Esophagus muscularis mucosa (tissue), 4 donors: ENCODE measurements at regions not wholly inside any gene's neighbourhood (a gene's known extent, or its start where the extent isn't known, plus 50 kb on each side); places are given as distances from the start of the nearest gene placed in this dataset.

ENCODE experiments used
- DNase-seq: peaks from one replicate; pipeline ENCODE4 v3.0.0-alpha.2; 2017; ENCODE audit errors: extremely low spot score
- H3K27ac ChIP-seq, 4 donors: fragments of 200-600 bp; sonication (generic); replicated peaks in 1 of 4; 1 replicate in 3 of 4; 2 replicates in 1 of 4; pipeline ENCODE4 v1.5.1; 2016 to 2019; ENCODE audit warnings: mild to moderate bottlenecking in 1 of 4
- H3K27me3 ChIP-seq, 4 donors: fragments of 200-600 bp; sonication (generic); one replicate each; pipeline versions ENCODE4 v1.5.1 to v1.6.0; 2016 to 2019
- H3K36me3 ChIP-seq, 4 donors: fragments of 200-600 bp; sonication (generic); one replicate each; pipeline ENCODE4 v1.5.1; 2016 to 2019
- H3K4me1 ChIP-seq, 4 donors: fragments of 200-600 bp; sonication (generic); one replicate each; pipeline ENCODE4 v1.5.1; 2016 to 2019
- H3K4me3 ChIP-seq, 4 donors: fragments of 200-600 bp; sonication (generic); 1 replicate in 2 of 4; 2 replicates in 2 of 4; pipeline ENCODE4 v1.5.1; 2016 to 2019; ENCODE audit warnings: mild to moderate bottlenecking in 4 of 4, moderate library complexity in 1 of 4
- H3K9me3 ChIP-seq, 4 donors: fragments of 200-600 bp; sonication (generic); 1 replicate in 3 of 4; 2 replicates in 1 of 4; pipeline ENCODE4 v1.5.1; 2016 to 2019
- EP300 ChIP-seq: sonication (generic); formaldehyde crosslinking; IDR thresholded peaks from one replicate; pipeline ENCODE4 v1.6.1; 2017; ENCODE audit warnings: antibody characterized with exemption
- POLR2A ChIP-seq: fragments of 450-650 bp; IDR thresholded peaks from one replicate; pipeline ENCODE4 v1.6.1; 2017; ENCODE audit warnings: antibody characterized with exemption, moderate library complexity, mild to moderate bottlenecking, low read depth
- POLR2AphosphoS5 ChIP-seq, 2 donors: sonication (generic); formaldehyde crosslinking; IDR thresholded peaks; one replicate each; pipeline ENCODE4 v1.6.1; 2017; ENCODE audit warnings: antibody characterized with exemption in 2 of 2
- WGBS: methylation state at CpG from one replicate; pipeline ENCODE4 v1.1.5; 2018; 5-methylcytosine and 5-hydroxymethylcytosine counted together
- intact Hi-C: fragments of 100-400 bp; cut with DNase I; formaldehyde crosslinking; loops from one replicate; pipeline ENCODE4 v1.15.1; 2023
- TF ChIP-seq, protein P1 (sequence below), 3 experiments: fragments of 200-600 bp in 2 of 3; fragments of 450-650 bp in 1 of 3; sonication (generic) in 2 of 3; IDR thresholded peaks; one replicate each; pipeline ENCODE4 v1.5.1; 2017 to 2019; ENCODE audit warnings: antibody characterized with exemption in 3 of 3, mild to moderate bottlenecking in 2 of 3, moderate library complexity in 1 of 3

DNA sequence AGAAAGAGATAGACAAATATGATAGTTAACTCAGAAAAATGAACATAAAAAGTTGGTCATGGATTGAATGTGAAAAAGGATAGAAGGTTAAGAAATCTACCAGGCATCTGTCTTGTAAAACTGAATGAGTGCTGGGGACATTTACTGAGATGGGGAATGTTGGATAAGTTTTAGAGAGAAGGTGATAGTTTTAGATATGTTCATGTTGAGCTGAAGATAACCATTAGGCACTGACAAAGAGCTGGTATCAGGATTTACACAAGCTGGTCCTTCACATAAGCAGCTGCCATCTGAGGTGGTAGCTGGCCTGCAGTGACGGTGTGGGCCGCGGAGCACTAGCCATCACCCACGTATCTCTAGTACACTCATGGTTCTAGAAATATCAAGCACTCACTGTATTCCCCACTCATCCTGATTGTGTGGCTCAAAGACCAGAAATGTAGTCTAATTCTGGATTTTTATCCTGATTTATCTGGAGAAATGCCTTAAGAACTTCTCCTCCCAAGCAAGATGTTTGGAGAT is 194.4 kb upstream of the KCNJ16 start:
- no peaks in the 10 kb centered on the region for H3K36me3 ChIP-seq
- no peaks in the 10 kb centered on the region for H3K4me1 ChIP-seq
- no peak overlapping the region for H3K27ac ChIP-seq
- TF ChIP-seq EP300 (no peak), POLR2A (no peak), POLR2AphosphoS5 (IDR thresholded peaks at IDR 0.05) (no peak)
- TF ChIP-seq, protein P1, sequence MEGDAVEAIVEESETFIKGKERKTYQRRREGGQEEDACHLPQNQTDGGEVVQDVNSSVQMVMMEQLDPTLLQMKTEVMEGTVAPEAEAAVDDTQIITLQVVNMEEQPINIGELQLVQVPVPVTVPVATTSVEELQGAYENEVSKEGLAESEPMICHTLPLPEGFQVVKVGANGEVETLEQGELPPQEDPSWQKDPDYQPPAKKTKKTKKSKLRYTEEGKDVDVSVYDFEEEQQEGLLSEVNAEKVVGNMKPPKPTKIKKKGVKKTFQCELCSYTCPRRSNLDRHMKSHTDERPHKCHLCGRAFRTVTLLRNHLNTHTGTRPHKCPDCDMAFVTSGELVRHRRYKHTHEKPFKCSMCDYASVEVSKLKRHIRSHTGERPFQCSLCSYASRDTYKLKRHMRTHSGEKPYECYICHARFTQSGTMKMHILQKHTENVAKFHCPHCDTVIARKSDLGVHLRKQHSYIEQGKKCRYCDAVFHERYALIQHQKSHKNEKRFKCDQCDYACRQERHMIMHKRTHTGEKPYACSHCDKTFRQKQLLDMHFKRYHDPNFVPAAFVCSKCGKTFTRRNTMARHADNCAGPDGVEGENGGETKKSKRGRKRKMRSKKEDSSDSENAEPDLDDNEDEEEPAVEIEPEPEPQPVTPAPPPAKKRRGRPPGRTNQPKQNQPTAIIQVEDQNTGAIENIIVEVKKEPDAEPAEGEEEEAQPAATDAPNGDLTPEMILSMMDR (IDR thresholded peaks at IDR 0.05) = no peak
- H3K4me3 ChIP-seq = no peak overlapping the region
- H3K27me3 ChIP-seq = no peaks in the 10 kb centered on the region
- DNase-seq = no peak
- intact Hi-C loops = no loop called here
- no peaks in the 10 kb centered on the region for H3K9me3 ChIP-seq
- WGBS = 82% methylated on average over 4 of the region's 4 CpGs

DNA sequence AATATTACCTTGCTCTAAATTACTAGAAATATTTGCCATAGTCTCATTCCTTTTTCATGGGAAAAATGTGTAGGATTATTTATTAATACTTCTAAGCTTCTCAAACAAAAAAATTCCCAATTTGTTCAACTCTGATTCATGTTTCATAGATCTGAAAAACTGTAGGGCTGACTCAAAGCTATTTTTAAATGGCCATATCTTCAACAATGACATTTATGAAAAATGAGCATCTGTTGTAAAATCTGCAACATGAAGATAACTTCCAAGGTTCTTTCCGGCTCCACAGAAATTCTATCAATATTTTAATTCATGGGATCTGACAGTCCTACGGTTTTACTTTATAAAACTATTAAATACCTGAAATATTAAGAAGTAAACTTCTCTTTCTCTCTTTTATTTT is 192.7 kb upstream of the KCNJ16 start:
- Histone ChIP-seq H3K36me3 (no peaks in the 10 kb centered on the region), H3K4me1 (no peaks in the 10 kb centered on the region), H3K27me3 (no peaks in the 10 kb centered on the region), H3K9me3 (no peaks in the 10 kb centered on the region), H3K4me3 (no peak overlapping the region), H3K27ac (no peak overlapping the region)
- WGBS = 82% methylated on average over 2 of the region's 2 CpGs
- no peak for DNase-seq
- no peak for TF ChIP-seq EP300
- TF ChIP-seq, protein P1 (IDR thresholded peaks at IDR 0.05) = no peak
- intact Hi-C loops = no loop called here

DNA sequence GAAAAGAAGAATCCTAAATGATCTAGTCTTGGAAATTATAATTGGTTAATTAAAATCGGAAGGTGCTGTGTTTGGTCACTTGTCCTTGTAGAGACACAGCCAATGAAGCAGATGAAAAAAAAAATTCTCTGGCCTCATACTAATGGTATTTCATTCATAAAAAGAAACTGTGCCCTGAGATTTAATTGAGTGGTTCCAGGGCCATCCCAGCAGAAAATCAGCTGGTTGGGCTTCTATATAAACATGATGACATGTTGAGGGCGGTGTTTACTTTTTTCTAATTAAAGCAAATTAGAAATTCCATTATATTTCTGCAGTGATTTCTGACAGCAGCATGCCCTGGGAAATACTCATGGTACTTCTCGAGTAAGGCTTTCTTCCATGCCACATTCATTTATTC is 191.9 kb upstream of the KCNJ16 start:
- Histone ChIP-seq H3K27me3 (no peaks in the 10 kb centered on the region), H3K27ac (no peak overlapping the region), H3K36me3 (no peaks in the 10 kb centered on the region), H3K4me1 (no peaks in the 10 kb centered on the region), H3K4me3 (no peak overlapping the region), H3K9me3 (no peaks in the 10 kb centered on the region)
- WGBS = 85% methylated on average over 3 of the region's 3 CpGs
- intact Hi-C loops = no loop called here
- no peak for TF ChIP-seq POLR2AphosphoS5 (IDR thresholded peaks at IDR 0.05)
- TF ChIP-seq POLR2A = no peak
- TF ChIP-seq, protein P1 (IDR thresholded peaks at IDR 0.05) = no peak
- no peak for TF ChIP-seq EP300
- no peak for DNase-seq

DNA sequence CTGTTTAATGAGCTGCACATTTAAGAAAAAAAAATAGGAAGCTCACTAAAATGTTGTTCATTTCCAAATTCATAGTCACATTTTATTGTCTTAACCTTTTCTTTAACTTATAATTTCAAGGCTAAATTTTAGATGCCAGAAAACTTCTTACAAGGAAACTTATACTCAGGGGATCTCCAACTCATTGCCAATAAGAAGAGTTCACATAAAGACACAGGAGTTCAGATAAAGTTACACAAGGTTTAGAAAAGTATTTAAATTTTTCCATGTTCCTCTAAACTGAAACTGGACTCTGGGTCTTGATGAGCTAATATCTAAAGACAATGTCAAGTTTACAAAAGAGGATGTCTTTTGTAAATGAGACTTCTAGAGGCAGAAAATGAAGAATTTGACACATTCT is 190.7 kb upstream of the KCNJ16 start:
- Histone ChIP-seq H3K4me1 (no peaks in the 10 kb centered on the region), H3K4me3 (no peak overlapping the region), H3K9me3 (no peaks in the 10 kb centered on the region), H3K36me3 (no peaks in the 10 kb centered on the region), H3K27ac (no peak overlapping the region), H3K27me3 (no peaks in the 10 kb centered on the region)
- DNase-seq = no peak
- TF ChIP-seq POLR2A = no peak
- intact Hi-C loops = no loop called here

DNA sequence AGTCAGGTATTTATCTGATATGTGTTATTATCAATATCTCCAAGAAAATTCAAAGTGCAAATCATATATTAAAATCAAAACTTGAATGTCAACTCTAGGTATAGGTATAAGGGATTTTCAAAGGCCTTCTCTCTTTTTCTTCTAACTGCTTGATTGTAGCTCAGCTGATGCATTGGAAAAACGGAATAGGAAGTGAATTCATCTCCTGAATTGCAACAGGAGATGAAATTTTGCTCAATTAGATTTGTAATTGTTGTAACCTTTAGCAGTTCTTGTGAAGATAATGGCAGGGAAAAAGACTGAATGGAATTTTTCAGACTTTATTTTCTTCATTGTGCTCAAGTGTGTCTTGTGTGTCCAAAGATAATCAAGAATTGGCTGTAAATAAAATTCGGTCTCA is 190.2 kb upstream of the KCNJ16 start:
- 78% methylated on average over 2 of the region's 2 CpGs for WGBS
- Histone ChIP-seq H3K27me3 (no peaks in the 10 kb centered on the region), H3K9me3 (no peaks in the 10 kb centered on the region), H3K36me3 (no peaks in the 10 kb centered on the region), H3K27ac (no peak overlapping the region), H3K4me1 (no peaks in the 10 kb centered on the region), H3K4me3 (no peak overlapping the region)
- TF ChIP-seq EP300 (no peak), POLR2A (no peak), POLR2AphosphoS5 (IDR thresholded peaks at IDR 0.05) (no peak)
- TF ChIP-seq, protein P1 (IDR thresholded peaks at IDR 0.05) = no peak
- intact Hi-C loops = no loop called here
- DNase-seq = no peak
